HG03521 (cell line): ENCODE measurements at regions not wholly inside any gene's neighbourhood (a gene's known extent, or its start where the extent isn't known, plus 50 kb on each side); places are given as distances from the start of the nearest gene placed in this dataset.

Experiments
- ATAC-seq: cut with Tn5 transposase; IDR thresholded peaks from one replicate; pipeline ENCODE4 v1.9.1; 2021; ENCODE audit warnings: mild to moderate bottlenecking, moderate library complexity; ENCODE audit not compliant: unreplicated experiment

- no peak for ATAC-seq
Observed at GRCh38 chr2:66930339-66931220, 466.6 kb upstream of the ETAA1 start.

- ATAC-seq = no peak
Observed at GRCh38 chr2:66938471-66938967, 458.6 kb upstream of the ETAA1 start.

GRCh38 chr2:66940080-66940479 is 457.1 kb upstream of the ETAA1 start:
- no peak for ATAC-seq

- no peak for ATAC-seq
Observed at GRCh38 chr2:66948234-66948633, 448.9 kb upstream of the ETAA1 start.

- no peak for ATAC-seq
Observed at GRCh38 chr2:66957198-66957597, 439.9 kb upstream of the ETAA1 start.

- no peak for ATAC-seq
Observed at GRCh38 chr2:66957677-66958076, 439.5 kb upstream of the ETAA1 start.

- no peak for ATAC-seq
Observed at GRCh38 chr2:66960161-66960560, 437.0 kb upstream of the ETAA1 start.

GRCh38 chr2:66962716-66963115 is 434.4 kb upstream of the ETAA1 start:
- ATAC-seq = no peak

GRCh38 chr2:66966631-66967030 is 430.5 kb upstream of the ETAA1 start:
- no peak for ATAC-seq

GRCh38 chr2:66968946-66969345 is 428.2 kb upstream of the ETAA1 start:
- no peak for ATAC-seq

GRCh38 chr2:66981074-66981473 is 416.1 kb upstream of the ETAA1 start:
- ATAC-seq = no peak

- ATAC-seq = no peak
Observed at GRCh38 chr2:66982766-66983165, 414.4 kb upstream of the ETAA1 start.

- ATAC-seq = no peak
Observed at GRCh38 chr2:66984864-66985263, 412.3 kb upstream of the ETAA1 start.

- ATAC-seq = no peak
Observed at GRCh38 chr2:66985906-66986305, 411.2 kb upstream of the ETAA1 start.

- ATAC-seq = no peak
Observed at GRCh38 chr2:66987733-66988132, 409.4 kb upstream of the ETAA1 start.

GRCh38 chr2:66994654-66995053 is 402.5 kb upstream of the ETAA1 start:
- no peak for ATAC-seq

- no peak for ATAC-seq
Observed at GRCh38 chr2:66995636-66996035, 401.5 kb upstream of the ETAA1 start.

- no peak for ATAC-seq
Observed at GRCh38 chr2:67002618-67003371, 394.3 kb upstream of the ETAA1 start.

- no peak for ATAC-seq
Observed at GRCh38 chr2:67006373-67006960, 390.7 kb upstream of the ETAA1 start.

- ATAC-seq = no peak
Observed at GRCh38 chr2:67008155-67008554, 389.0 kb upstream of the ETAA1 start.

GRCh38 chr2:67012165-67012564 is 385.0 kb upstream of the ETAA1 start:
- no peak for ATAC-seq

GRCh38 chr2:67013821-67014220 is 383.3 kb upstream of the ETAA1 start:
- no peak for ATAC-seq
